IPS DF 4.7 (cell line): ENCODE measurements at regions not wholly inside any gene's neighbourhood (a gene's known extent, or its start where the extent isn't known, plus 50 kb on each side); places are given as distances from the start of the nearest gene placed in this dataset.
"Not testable (repeated sequence)": the region's sequence is repeated elsewhere in the genome, so short reads cannot be mapped to it uniquely, and the experiment has no call there.

Source experiments
- DNase-seq: peaks from one replicate; pipeline ENCODE4 v3.0.0-alpha.2; 2013; ENCODE audit warnings: low spot score; ENCODE audit errors: extremely low read depth

- no peak for DNase-seq
Measured at GRCh38 chr5:26553079-26553478, 485.3 kb downstream of the CDH9 start.

GRCh38 chr5:26543987-26544386, 494.4 kb downstream of the CDH9 start:
- no peak for DNase-seq

DNA sequence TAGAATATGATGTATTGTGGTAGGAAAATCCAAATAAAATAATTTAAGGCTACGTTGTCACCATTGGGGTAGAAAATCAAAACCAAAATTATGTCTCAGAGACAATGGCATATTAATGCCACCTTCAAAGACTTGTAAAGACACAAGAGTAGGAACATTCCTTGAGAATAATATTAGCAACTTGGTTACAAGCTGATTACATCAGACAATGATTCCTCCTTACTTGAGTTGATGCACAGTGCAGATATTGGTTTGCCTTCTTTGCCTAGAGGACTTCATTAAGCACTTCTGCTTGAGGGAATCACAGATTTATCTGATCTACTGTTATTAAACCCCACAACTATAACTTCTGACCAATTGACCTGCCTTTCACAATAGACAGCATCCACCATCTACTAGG, 500.2 kb downstream of the CDH9 start:
- no peak for DNase-seq

DNA sequence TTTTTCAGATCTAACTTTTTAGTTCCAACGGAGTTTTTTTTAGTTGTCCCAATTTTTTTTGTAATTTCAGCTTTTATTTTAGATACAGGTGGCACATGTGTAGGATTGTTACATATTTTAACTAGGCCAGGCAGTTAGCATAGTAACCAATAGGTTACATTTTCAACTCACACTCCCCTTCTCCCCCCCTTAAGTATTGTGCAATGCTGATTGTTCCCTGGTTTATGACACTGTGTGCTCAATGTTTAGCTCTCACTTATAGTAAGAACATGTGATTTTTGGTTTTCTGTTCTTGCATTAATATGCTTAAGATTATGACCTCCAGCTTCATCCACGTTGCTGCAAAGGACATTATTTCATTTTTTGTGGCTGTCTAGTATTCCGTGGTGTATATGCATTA, 503.2 kb downstream of the CDH9 start:
- no peak for DNase-seq

DNA sequence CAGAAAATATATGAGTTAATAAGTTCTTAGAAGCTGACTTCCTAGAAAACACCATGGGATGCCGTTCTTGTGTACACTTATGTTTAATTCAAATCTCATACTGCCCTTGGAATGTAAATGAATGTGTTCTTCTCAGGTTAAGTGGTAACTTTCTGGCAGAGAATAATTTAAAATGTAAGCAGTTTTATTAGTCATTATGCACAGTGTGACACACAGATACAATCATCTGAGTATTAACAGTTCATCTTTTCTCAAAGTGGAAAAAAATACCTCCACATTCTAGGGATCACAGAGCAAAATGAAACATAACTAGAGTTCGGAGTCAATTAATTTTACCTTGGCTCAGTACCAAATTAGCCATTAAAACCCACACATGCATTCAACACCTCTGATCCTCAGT, 508.1 kb downstream of the CDH9 start:
- no peak for DNase-seq

GRCh38 chr5:26519245-26519644, 519.1 kb downstream of the CDH9 start:
- DNase-seq = no peak

DNA sequence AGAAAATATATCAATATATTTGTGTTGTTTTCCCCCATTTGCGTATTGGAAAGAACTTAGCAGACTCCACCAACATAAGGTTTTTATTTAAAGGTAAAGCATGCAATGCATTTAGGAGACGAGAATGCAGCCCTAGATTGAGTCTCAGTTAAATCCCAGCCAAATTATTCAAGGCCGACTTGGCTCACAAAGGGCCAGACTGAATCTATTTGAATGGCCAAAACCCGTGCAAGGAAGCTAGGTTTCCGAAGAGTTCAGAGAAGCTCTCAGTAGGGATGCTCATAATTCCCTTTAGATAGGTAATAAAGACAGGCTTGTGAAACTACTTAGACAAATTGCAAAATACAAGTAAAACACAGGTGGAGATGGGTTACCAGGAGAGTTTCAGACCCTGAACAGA, 520.3 kb downstream of the CDH9 start:
- no peak for DNase-seq

DNA sequence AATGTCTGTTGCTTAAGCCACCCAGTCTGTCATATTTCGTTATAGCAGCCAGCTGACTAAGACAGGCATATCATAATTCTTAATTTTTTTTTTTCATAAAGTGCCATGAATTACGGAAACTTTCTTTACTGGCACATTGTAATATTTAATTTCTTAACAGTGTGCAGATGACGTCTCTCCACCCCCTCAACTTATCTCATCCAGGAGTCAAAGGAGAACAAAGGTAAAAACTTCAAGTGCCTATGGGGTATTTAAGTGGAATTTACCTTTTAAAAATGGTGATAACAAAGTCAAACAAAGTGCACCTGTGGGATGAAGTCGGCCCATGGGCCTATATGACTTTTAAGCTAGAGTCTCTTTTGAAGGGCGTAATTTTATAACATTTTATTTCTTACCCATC, 539.4 kb downstream of the CDH9 start:
- no peak for DNase-seq

DNA sequence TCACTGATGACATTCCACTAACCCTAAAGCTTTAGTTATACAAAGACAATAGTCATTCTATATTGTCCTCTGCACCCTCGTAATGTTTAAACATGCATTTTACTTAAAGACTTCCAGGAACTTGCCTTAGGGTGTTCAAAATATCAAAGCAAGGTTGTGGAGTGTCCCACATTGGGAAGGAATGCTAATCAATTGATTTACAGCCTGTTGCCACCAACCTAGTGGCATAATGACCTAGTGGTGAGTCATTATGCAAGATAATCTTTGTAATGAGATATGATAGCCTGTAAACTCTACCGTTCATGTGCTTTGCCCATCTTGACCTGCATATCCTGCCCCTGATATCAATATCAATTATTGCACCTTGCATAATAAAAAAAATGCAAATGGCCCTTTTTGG, 542.9 kb downstream of the CDH9 start:
- DNase-seq = no peak

GRCh38 chr5:26492906-26493459, 545.4 kb downstream of the CDH9 start:
- DNase-seq = no peak

DNA sequence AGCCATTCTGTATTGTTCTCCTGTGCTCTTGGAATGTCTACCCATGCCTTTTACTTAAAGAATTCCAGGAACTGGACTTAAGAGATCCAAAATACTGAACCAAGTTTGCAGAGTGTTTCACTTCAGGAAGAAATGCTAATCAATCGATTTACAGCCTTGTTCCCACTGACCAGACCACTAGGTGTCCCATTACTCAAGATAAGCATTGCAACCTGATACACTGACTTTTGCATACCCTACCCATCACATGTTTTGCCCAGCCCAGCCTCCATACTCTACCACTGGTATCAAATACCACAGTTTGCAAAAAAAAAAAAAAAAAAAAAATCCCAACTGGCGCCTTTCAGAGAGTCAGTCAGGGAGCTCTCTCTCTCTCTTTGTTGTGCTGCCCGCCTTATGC, 550.8 kb downstream of the CDH9 start:
- DNase-seq = no peak

DNA sequence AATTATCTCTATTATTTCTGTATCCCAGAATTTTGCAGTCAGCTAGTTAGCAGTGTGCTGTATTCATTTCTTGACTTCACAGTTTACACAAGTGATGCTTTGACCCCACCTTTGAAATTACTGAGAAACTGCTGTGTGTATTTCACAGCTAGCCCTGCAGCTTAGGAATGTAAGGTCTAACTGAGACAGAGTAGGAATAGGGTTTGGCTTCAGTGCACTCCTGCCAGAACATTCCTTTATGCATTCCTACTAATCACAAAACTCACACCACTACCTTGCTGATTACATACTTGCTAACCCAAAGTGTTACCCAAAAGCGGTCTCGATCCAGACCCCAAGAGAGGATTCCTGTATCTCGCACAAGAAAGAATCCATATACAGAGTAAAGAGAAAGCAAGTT, 551.8 kb downstream of the CDH9 start:
- no peak for DNase-seq

DNA sequence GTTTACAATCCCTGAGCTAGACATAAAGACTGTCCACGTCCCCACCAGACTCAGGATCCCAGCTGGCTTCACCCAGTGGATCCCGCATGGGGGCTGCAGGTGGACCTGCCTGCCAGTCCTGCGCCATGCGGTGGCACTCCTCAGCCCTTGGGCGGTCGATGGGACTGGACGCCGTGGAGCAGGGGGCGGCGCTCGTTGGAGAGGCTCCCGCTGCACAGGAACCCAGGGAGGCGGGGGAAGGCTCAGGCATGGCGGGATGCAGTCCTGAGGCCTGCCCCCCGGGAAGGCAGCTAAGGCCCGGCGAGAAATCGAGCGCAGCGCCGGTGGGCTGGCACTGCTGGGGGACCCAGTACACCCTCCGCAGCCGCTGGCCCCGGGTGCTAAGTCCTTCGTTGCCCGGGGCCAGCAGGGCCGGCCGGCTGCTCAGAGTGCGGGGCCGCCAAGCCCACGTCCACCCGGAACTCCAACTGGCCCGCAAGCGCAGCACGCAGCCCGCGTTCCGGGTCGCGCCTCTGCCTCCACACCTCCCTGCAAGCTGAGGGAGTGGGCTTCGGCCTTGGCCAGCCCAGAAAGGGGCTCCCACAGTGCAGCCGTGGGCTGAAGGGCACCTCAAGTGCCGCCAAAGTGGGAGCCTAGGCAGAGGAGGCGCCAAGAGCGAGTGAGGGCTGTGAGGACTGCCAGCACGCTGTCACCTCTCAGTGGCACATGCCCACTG, 553.1 kb downstream of the CDH9 start:
- DNase-seq = not testable (repeated sequence)

DNA sequence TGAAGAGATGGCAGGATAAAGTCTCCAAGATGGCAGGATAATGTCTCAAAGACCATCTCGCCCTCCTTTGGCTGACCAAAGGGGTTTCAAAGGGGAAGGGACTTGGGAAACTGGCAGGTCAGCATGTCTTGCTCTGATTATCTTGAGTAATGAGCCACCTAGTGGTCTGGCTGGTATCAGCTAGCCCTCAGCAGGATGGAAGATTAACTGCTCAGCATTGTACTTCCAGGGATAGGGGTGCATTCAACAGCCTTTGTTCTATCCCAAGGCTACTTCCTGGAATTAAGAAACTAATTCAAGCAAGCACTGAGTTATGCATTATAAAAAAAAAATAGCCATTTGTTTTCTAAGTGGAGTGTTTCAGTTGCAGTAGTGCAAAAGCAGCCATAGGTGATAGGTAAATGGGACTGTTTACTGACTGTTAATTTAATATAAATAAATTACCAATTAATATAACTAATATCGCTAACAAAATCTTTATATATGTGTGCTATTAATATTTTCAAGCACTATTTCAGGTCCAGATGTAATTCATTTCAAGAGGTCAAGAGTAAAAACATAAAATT, 555.5 kb downstream of the CDH9 start:
- DNase-seq = peak; percentile 51

DNA sequence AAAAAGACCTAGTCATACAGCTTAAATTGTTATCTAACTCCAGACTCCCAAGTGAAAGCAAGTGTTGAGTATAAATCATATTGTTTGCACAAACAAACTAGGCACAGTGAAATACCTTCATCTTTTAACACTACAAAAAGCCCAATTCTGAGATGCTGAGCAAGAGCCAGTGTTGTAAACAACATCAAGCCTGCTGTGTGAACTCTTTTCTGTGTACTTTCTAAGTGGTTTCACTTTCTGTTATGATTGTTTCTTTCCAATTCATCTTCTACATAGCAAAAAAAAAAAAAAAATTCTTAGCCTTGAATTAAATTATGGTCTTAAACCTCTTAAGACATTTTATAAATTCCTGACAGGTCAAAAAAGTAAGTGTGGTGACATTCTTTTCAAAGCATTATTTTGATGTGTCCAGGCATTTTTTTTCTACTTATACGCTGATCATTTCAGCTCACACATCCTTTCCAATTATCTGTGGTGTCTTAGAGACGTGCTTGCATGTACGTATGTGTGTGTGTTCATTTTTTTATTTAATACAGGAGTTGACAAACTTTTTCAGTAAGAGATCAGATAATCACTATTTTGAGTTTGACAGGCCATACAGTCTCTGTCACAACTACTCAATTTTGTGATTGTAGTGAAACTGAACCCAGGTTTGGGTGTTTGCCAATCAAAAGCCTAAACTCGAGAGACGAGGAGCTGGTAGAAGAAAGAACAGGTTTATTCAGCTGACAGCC, 556.1 kb downstream of the CDH9 start:
- DNase-seq = no peak

GRCh38 chr5:26470439-26470838, 567.9 kb downstream of the CDH9 start:
- DNase-seq = no peak

DNA sequence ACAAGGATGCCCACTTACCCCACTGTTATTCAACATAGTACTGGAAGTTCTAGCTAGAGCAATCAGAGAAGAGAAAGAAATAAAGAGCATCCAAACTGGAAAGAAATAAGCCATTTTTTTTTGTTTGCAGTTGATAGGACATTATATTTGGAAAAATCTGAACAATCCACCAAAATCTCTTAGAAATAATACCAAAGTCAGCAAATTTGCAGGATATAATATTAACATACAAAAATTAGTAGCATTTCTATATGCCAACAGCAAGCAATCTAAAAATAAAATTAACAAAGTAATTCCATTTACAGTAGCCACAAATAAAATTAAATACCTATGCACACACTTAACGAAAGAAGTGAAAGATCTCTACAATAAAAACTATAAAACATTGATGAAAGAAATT, 599.3 kb downstream of the CDH9 start:
- no peak for DNase-seq

GRCh38 chr5:26434688-26435087, 603.7 kb downstream of the CDH9 start:
- no peak for DNase-seq

- DNase-seq = no peak
Measured at GRCh38 chr5:26432386-26432785, 606.0 kb downstream of the CDH9 start.

GRCh38 chr5:26430323-26430722, 608.1 kb downstream of the CDH9 start:
- DNase-seq = no peak

DNA sequence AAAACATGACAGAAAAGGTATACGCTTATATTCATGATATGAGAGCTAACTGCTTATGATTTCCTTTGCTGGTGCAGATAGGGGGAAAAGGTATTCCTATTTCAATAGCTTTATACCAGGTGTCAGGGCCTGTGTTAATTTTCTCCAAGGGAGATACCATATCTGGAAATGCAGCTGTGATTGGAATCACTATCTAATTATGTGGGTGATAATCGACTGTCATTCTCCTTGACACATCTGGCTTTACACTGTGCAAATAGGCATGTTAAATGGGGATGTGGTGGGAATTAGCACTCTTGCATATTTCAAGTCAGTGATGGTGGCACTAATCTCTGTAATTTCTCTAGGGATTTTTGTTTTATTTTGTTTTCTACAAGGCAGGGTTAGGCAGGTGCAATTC, 611.1 kb downstream of the CDH9 start:
- no peak for DNase-seq

- DNase-seq = no peak
Measured at GRCh38 chr5:26419987-26420386, 618.4 kb downstream of the CDH9 start.

DNA sequence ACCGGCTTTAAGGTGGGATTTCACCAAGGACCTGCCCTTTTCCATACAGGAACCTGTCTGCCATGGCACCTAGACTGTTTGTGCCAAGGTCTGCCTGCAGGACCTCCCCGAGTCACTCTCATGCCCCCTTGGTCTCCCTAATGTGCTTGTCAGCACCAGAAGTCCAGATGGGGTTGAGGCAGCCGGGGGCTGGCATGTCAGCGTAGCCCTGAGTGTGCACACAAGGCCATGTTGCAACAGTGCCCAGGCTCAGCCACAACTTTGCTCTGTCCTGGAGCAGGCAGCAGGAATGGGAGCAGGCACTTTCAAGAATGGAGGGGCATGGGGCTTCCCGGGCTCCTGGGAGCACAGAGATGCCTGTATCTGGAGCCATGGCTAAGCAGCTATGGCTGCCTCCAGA, 621.5 kb downstream of the CDH9 start:
- DNase-seq = no peak
